GM12878 (cell line): ENCODE measurements at regions not wholly inside any gene's neighbourhood (a gene's known extent, or its start where the extent isn't known, plus 50 kb on each side); places are given as distances from the start of the nearest gene placed in this dataset.

Source experiments
- BACH1 ChIP-seq: fragments of 450-650 bp; IDR thresholded peaks from 2 replicates; pipeline ENCODE4 v1.6.1; 2017; ENCODE audit warnings: mild to moderate bottlenecking, borderline replicate concordance
- BCL11A ChIP-seq: IDR thresholded peaks from 2 replicates; pipeline ENCODE4 v1.6.1; 2011; ENCODE audit warnings: low read depth, low read length
- CHD2 ChIP-seq: IDR thresholded peaks from 2 replicates; pipeline ENCODE4 v1.6.1; 2011; ENCODE audit warnings: low read depth, low read length, improper control_type of control experiment, borderline replicate concordance
- CTCF ChIP-seq, 3 experiments: IDR thresholded peaks in 2 of 3; conservative IDR thresholded peaks in 1 of 3; 2 replicates each; pipeline ENCODE4 v1.5.1; 2011; ENCODE audit warnings: low read depth in 3 of 3, low read length in 3 of 3, mild to moderate bottlenecking in 3 of 3, control low read depth in 2 of 3, moderate library complexity in 2 of 3, inconsistent platforms in 1 of 3, mixed read lengths in 1 of 3; ENCODE audit not compliant: control insufficient read depth in 2 of 3, insufficient read depth in 1 of 3; ENCODE audit errors: extremely low read depth in 1 of 3
- JUND ChIP-seq: IDR thresholded peaks from 2 replicates; pipeline ENCODE4 v1.6.1; 2012; ENCODE audit warnings: low read depth, mild to moderate bottlenecking, low read length, improper control_type of control experiment, moderate library complexity
- NBN ChIP-seq: fragments of 450-650 bp; IDR thresholded peaks from 2 replicates; pipeline ENCODE4 v1.6.1; 2016
- NR2C2 ChIP-seq: IDR thresholded peaks from 2 replicates; pipeline ENCODE4 v1.6.1; 2011; ENCODE audit warnings: borderline replicate concordance, low read depth; ENCODE audit not compliant: control insufficient read depth, insufficient read length
- POLR2A ChIP-seq: IDR thresholded peaks from 2 replicates; pipeline ENCODE4 v1.6.1; 2011; ENCODE audit warnings: low read depth, mild to moderate bottlenecking, low read length
- TAF1 ChIP-seq: IDR thresholded peaks from 2 replicates; pipeline ENCODE4 v1.6.1; 2011; ENCODE audit warnings: mild to moderate bottlenecking, low read depth, low read length, borderline replicate concordance
- YY1 ChIP-seq: IDR thresholded peaks from 2 replicates; pipeline ENCODE4 v1.6.1; 2011; ENCODE audit warnings: low read depth, mild to moderate bottlenecking, low read length
- TF ChIP-seq, protein P1 (sequence below): fragments of 450-650 bp; IDR thresholded peaks from 2 replicates; pipeline ENCODE4 v1.6.1; 2017; ENCODE audit warnings: antibody characterized with exemption, mild to moderate bottlenecking, moderate library complexity
- TF ChIP-seq, protein P2 (sequence below): IDR thresholded peaks from 2 replicates; pipeline ENCODE4 v1.6.1; 2011; ENCODE audit warnings: low read depth, low read length, improper control_type of control experiment, borderline replicate concordance
- TF ChIP-seq, protein P3 (sequence below): IDR thresholded peaks from 2 replicates; pipeline ENCODE4 v1.6.1; 2012; ENCODE audit warnings: low read depth, low read length, improper control_type of control experiment

- TF ChIP-seq YY1 (no peak), NBN (no peak), NR2C2 (no peak), POLR2A (no peak), JUND (no peak), CHD2 (no peak), CTCF (IDR thresholded peaks at IDR 0.05 in 2 of 3, conservative IDR thresholded peaks at IDR 0.05 in 1 of 3; ENCODE audit: control insufficient read depth in 2 of 3, extremely low read depth in 1 of 3, insufficient read depth in 1 of 3, low read depth in 3 of 3, low read length in 3 of 3) (no peak), TAF1 (no peak), BCL11A (no peak), BACH1 (no peak)
- TF ChIP-seq, protein P1, sequence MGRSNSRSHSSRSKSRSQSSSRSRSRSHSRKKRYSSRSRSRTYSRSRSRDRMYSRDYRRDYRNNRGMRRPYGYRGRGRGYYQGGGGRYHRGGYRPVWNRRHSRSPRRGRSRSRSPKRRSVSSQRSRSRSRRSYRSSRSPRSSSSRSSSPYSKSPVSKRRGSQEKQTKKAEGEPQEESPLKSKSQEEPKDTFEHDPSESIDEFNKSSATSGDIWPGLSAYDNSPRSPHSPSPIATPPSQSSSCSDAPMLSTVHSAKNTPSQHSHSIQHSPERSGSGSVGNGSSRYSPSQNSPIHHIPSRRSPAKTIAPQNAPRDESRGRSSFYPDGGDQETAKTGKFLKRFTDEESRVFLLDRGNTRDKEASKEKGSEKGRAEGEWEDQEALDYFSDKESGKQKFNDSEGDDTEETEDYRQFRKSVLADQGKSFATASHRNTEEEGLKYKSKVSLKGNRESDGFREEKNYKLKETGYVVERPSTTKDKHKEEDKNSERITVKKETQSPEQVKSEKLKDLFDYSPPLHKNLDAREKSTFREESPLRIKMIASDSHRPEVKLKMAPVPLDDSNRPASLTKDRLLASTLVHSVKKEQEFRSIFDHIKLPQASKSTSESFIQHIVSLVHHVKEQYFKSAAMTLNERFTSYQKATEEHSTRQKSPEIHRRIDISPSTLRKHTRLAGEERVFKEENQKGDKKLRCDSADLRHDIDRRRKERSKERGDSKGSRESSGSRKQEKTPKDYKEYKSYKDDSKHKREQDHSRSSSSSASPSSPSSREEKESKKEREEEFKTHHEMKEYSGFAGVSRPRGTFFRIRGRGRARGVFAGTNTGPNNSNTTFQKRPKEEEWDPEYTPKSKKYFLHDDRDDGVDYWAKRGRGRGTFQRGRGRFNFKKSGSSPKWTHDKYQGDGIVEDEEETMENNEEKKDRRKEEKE = no peak
- TF ChIP-seq, protein P2, sequence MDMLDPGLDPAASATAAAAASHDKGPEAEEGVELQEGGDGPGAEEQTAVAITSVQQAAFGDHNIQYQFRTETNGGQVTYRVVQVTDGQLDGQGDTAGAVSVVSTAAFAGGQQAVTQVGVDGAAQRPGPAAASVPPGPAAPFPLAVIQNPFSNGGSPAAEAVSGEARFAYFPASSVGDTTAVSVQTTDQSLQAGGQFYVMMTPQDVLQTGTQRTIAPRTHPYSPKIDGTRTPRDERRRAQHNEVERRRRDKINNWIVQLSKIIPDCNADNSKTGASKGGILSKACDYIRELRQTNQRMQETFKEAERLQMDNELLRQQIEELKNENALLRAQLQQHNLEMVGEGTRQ = no peak
- TF ChIP-seq, protein P3, sequence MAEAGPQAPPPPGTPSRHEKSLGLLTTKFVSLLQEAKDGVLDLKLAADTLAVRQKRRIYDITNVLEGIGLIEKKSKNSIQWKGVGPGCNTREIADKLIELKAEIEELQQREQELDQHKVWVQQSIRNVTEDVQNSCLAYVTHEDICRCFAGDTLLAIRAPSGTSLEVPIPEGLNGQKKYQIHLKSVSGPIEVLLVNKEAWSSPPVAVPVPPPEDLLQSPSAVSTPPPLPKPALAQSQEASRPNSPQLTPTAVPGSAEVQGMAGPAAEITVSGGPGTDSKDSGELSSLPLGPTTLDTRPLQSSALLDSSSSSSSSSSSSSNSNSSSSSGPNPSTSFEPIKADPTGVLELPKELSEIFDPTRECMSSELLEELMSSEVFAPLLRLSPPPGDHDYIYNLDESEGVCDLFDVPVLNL = no peak
Observed at GRCh38 chr14:27672047-27672446, 1074.2 kb upstream of the NOVA1 start.
